ENCODE measurements at regions not wholly inside any gene's neighbourhood (a gene's known extent, or its start where the extent isn't known, plus 50 kb on each side); places are given as distances from the start of the nearest gene placed in this dataset.

- H2AFZ ChIP-seq (ENCODE audit: insufficient read depth, low read depth, low read length, poor library complexity, severe bottlenecking) = no peak overlapping the region
- Mint-ChIP-seq H3K36me3 (no peaks in the 10 kb centered on the region), H3K27me3 (ENCODE audit: low read depth in 3 of 3) (no peaks in the 10 kb centered on the region), H3K4me3 (no peak overlapping the region), H3K27ac (no peak overlapping the region), H3K4me1 (no peaks in the 10 kb centered on the region), H3K9me3 (peaks cover 0 to 3% (median 1%) of the 10 kb centered on the region in 7 donors)
- DNase-seq = no peak
- no peaks in the 10 kb centered on the region for H3K36me3 ChIP-seq (replicated peaks in 1 of 2; ENCODE audit: control insufficient read depth in 1 of 2, insufficient read depth in 2 of 2, low read length in 2 of 2)
- H3K27ac ChIP-seq (ENCODE audit: low read depth in 1 of 2, low read length in 2 of 2) = no peak overlapping the region
- no peak overlapping the region for H3K4me2 ChIP-seq (replicated peaks; ENCODE audit: extremely low read depth, low read length, poor library complexity, severe bottlenecking)
- H3K9me3 ChIP-seq (replicated peaks in 1 of 2; ENCODE audit: control insufficient read depth in 1 of 2, insufficient read depth in 1 of 2, low read length in 2 of 2) = no peaks in the 10 kb centered on the region
- H3K9ac ChIP-seq (ENCODE audit: insufficient read depth, low read length, poor library complexity, severe bottlenecking) = no peak overlapping the region
- H4K20me1 ChIP-seq (ENCODE audit: insufficient read depth, low read length) = no peaks in the 10 kb centered on the region
- H3K4me1 ChIP-seq (ENCODE audit: control insufficient read depth in 1 of 2, insufficient read depth in 2 of 2, low read length in 2 of 2) = no peaks in the 10 kb centered on the region
- intact Hi-C loops (cut with micrococcal nuclease) = no loop called here
- no peaks in the 10 kb centered on the region for H3K79me2 ChIP-seq (ENCODE audit: insufficient read depth, low read length)
- WGBS (ENCODE audit: insufficient coverage) = no CpG with 5 or more reads among the region's 3 CpGs
- H3K27me3 ChIP-seq (ENCODE audit: control insufficient read depth in 2 of 2, insufficient read depth in 2 of 2, low read length in 2 of 2) = no peaks in the 10 kb centered on the region
- no peak for TF ChIP-seq CTCF (IDR thresholded peaks at IDR 0.05)
- no peak overlapping the region for H3K4me3 ChIP-seq (replicated peaks in 1 of 3; ENCODE audit: low read depth in 2 of 3, low read length in 3 of 3)
Observed at GRCh38 chr5:43804041-43804440, 201.1 kb downstream of the NNT start.

- peaks cover 0 to 5% (median 0%) of the 10 kb centered on the region in 7 donors for H3K9me3 Mint-ChIP-seq
- H3K9me3 ChIP-seq (replicated peaks in 1 of 2; ENCODE audit: control insufficient read depth in 1 of 2, insufficient read depth in 1 of 2, low read length in 2 of 2) = no peaks in the 10 kb centered on the region
Observed at GRCh38 chr5:43802651-43803050, 199.7 kb downstream of the NNT start.

More at GRCh38 chr5:43802651-43803050, 199.7 kb downstream of the NNT start:
- no peak overlapping the region for H3K27ac ChIP-seq (ENCODE audit: low read depth in 1 of 2, low read length in 2 of 2)
- no peak overlapping the region for H2AFZ ChIP-seq (ENCODE audit: insufficient read depth, low read depth, low read length, poor library complexity, severe bottlenecking)
- H3K4me3 ChIP-seq (replicated peaks in 1 of 3; ENCODE audit: low read depth in 2 of 3, low read length in 3 of 3) = no peak overlapping the region
- no peaks in the 10 kb centered on the region for H3K4me1 ChIP-seq (ENCODE audit: control insufficient read depth in 1 of 2, insufficient read depth in 2 of 2, low read length in 2 of 2)
- H3K4me3 Mint-ChIP-seq = no peak overlapping the region
- H3K79me2 ChIP-seq (ENCODE audit: insufficient read depth, low read length) = no peaks in the 10 kb centered on the region
- H3K9ac ChIP-seq (ENCODE audit: insufficient read depth, low read length, poor library complexity, severe bottlenecking) = no peak overlapping the region
- 93% methylated on average over 3 of the region's 3 CpGs for WGBS (ENCODE audit: insufficient coverage)
- H3K4me1 Mint-ChIP-seq = no peaks in the 10 kb centered on the region
- no peaks in the 10 kb centered on the region for H3K36me3 Mint-ChIP-seq
- intact Hi-C loops (cut with micrococcal nuclease) = no loop called here
- no peaks in the 10 kb centered on the region for H3K27me3 ChIP-seq (ENCODE audit: control insufficient read depth in 2 of 2, insufficient read depth in 2 of 2, low read length in 2 of 2)
- no peak overlapping the region for H3K4me2 ChIP-seq (replicated peaks; ENCODE audit: extremely low read depth, low read length, poor library complexity, severe bottlenecking)
- H3K27me3 Mint-ChIP-seq (ENCODE audit: low read depth in 3 of 3) = peaks cover 0 to 2% (median 0%) of the 10 kb centered on the region in 3 donors
- no peaks in the 10 kb centered on the region for H4K20me1 ChIP-seq (ENCODE audit: insufficient read depth, low read length)
- no peak for TF ChIP-seq CTCF (IDR thresholded peaks at IDR 0.05)
- no peak overlapping the region for H3K27ac Mint-ChIP-seq
- H3K36me3 ChIP-seq (replicated peaks in 1 of 2; ENCODE audit: control insufficient read depth in 1 of 2, insufficient read depth in 2 of 2, low read length in 2 of 2) = no peaks in the 10 kb centered on the region
- DNase-seq = no peak
